Epithelial cell of esophagus (primary cell): ENCODE measurements at regions not wholly inside any gene's neighbourhood (a gene's known extent, or its start where the extent isn't known, plus 50 kb on each side); places are given as distances from the start of the nearest gene placed in this dataset.

ENCODE experiments used
- DNase-seq: peaks from one replicate; pipeline ENCODE4 v3.0.0; 2010; ENCODE audit warnings: low read depth
- H3K4me3 ChIP-seq: 2 replicates; pipeline ENCODE4 v1.5.1; 2011; ENCODE audit warnings: mild to moderate bottlenecking, low read length, control low read depth
- CTCF ChIP-seq: IDR thresholded peaks from 2 replicates; pipeline ENCODE4 v1.5.1; 2011; ENCODE audit warnings: low read depth, mild to moderate bottlenecking, low read length, control low read depth, inconsistent platforms; ENCODE audit not compliant: insufficient read depth; ENCODE audit errors: missing control alignments

- H3K4me3 ChIP-seq, result no peak overlapping the region
- TF ChIP-seq CTCF, result no peak
- DNase-seq, result peak; percentile 13
Measured at GRCh38 chr15:69929905-69930630, 167.6 kb downstream of the TLE3 start.

- TF ChIP-seq CTCF, result no peak
- H3K4me3 ChIP-seq, result no peak overlapping the region
- no peak for DNase-seq
Measured at GRCh38 chr15:69930754-69931153, 167.0 kb downstream of the TLE3 start.

DNA sequence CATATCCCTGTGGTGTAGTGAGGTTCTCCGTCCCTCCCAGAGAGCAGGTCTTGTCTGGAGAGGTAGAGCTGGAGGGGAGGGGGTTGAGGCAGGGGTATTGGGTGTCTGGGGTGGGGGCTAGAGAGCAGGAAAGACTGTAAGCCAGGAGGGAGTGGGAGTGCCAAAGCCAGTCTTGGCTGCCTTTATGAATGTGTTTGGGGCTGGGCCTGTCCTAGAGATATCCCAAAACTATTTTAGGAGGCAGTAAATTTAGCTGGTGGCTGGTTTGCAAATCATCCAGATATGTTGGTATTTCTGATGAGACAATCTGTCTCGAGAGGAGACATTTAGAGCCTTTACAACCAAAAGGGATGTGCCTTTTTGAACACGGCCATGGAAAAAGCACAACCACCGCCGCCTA, 166.6 kb downstream of the TLE3 start:
- no peak overlapping the region for H3K4me3 ChIP-seq
- no peak for DNase-seq
- TF ChIP-seq CTCF, result no peak

GRCh38 chr15:69934607-69935006, 163.1 kb downstream of the TLE3 start:
- no peak for DNase-seq
- TF ChIP-seq CTCF, result no peak
- H3K4me3 ChIP-seq, result no peak overlapping the region

GRCh38 chr15:69939513-69940440, 157.9 kb downstream of the TLE3 start:
- no peak overlapping the region for H3K4me3 ChIP-seq
- no peak for TF ChIP-seq CTCF

GRCh38 chr15:69940441-69941300, 157.0 kb downstream of the TLE3 start:
- DNase-seq, result no peak
- no peak for TF ChIP-seq CTCF
- no peak overlapping the region for H3K4me3 ChIP-seq

More at GRCh38 chr15:69939513-69940440, 157.9 kb downstream of the TLE3 start:
- DNase-seq, result no peak
